ENCODE measurements at regions not wholly inside any gene's neighbourhood (a gene's known extent, or its start where the extent isn't known, plus 50 kb on each side); places are given as distances from the start of the nearest gene placed in this dataset.

DNA sequence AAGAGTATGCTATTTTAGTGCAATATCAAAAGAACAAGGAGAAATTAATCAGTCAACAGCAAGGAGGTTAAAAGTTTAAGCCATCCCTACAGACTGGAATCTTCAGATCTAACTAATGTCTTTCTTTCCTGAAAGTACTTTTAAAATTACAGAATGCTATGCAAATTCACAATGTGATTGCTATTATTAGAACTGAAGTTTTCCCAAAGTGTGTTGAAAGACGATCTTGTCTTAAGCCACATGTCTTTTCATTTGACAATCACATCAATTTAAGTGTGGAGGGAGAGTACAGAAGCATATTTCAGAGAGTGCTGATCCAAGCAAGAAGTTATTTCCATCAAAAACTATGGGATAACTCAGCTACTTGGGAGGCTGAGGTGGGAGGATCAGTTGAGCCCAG is 64.7 kb upstream of the TNIP3 start:
- 43 to 48% methylated on average over 1 of the region's 1 CpG for WGBS, 2 donors
- TF ChIP-seq, protein P1, sequence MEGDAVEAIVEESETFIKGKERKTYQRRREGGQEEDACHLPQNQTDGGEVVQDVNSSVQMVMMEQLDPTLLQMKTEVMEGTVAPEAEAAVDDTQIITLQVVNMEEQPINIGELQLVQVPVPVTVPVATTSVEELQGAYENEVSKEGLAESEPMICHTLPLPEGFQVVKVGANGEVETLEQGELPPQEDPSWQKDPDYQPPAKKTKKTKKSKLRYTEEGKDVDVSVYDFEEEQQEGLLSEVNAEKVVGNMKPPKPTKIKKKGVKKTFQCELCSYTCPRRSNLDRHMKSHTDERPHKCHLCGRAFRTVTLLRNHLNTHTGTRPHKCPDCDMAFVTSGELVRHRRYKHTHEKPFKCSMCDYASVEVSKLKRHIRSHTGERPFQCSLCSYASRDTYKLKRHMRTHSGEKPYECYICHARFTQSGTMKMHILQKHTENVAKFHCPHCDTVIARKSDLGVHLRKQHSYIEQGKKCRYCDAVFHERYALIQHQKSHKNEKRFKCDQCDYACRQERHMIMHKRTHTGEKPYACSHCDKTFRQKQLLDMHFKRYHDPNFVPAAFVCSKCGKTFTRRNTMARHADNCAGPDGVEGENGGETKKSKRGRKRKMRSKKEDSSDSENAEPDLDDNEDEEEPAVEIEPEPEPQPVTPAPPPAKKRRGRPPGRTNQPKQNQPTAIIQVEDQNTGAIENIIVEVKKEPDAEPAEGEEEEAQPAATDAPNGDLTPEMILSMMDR (IDR thresholded peaks at IDR 0.05): no peak
- TF ChIP-seq POLR2A (IDR thresholded peaks at IDR 0.05): no peak
- Histone ChIP-seq H3K4me1 (no peaks in the 10 kb centered on the region), H3K27ac (no peak overlapping the region), H3K4me3 (no peak overlapping the region), H3K36me3 (no peaks in the 10 kb centered on the region), H3K9me3 (no peaks in the 10 kb centered on the region), H3K27me3 (no peaks in the 10 kb centered on the region)
- no peak for DNase-seq
- intact Hi-C loops (cut with DNase I): no loop called here

DNA sequence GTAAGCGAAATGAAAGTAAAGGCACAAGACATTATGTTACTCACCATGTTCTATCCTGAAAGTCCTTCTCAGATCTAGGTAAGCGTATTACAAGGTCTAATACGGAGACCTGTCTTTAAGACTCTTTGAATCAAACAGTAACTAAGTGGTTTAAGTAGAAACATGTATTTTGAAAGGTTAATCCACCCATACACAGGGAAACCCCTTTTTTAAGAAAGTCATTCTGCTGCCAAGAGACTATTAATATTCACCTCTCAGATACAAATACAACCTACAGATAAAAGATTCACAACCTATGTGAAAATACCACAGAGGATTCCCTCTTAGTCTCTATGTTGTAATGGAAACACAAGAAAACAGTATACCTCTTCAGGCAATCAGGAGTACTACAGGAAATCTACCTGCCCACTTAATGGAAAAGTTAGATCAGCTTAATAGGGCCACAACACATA is 63.2 kb upstream of the TNIP3 start:
- TF ChIP-seq, protein P1 (IDR thresholded peaks at IDR 0.05): peak in 2 of 6 experiments; percentile 5 to 29
- no peak for TF ChIP-seq POLR2A (IDR thresholded peaks at IDR 0.05)
- no peak for DNase-seq
- Histone ChIP-seq H3K27ac (peak overlapping the region in 1 of 4 donors; percentile 5), H3K4me1 (no peaks in the 10 kb centered on the region), H3K36me3 (no peaks in the 10 kb centered on the region), H3K9me3 (no peaks in the 10 kb centered on the region), H3K4me3 (peak overlapping the region in 1 of 4 donors; percentile 6), H3K27me3 (no peaks in the 10 kb centered on the region)
- intact Hi-C loops (cut with DNase I): no loop called here
- 62 to 83% methylated on average over 3 of the region's 3 CpGs for WGBS, 2 donors

DNA sequence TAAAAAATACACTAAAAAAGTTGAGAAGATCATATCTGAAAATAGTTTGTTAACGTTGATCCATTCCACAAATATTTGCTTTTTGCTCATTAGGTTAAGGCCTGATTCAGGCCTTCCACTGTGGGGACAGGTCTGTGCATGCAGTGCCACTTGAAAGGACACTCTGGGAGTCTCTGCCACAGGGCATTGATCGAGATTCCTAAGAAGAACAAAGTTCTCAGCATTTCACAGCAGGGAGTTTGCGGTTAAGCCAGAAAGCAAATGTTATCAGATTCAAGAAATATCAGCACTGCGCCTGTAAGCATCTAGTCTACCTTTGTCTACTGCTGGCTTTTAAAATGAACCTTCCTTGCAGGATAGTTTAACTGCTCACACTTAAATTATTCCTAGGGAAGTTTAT is 62.2 kb upstream of the TNIP3 start:
- Histone ChIP-seq H3K9me3 (no peaks in the 10 kb centered on the region), H3K36me3 (no peaks in the 10 kb centered on the region), H3K27me3 (no peaks in the 10 kb centered on the region), H3K27ac (no peak overlapping the region), H3K4me3 (no peak overlapping the region), H3K4me1 (no peaks in the 10 kb centered on the region)
- TF ChIP-seq, protein P1 (IDR thresholded peaks at IDR 0.05): no peak
- no peak for TF ChIP-seq POLR2A (IDR thresholded peaks at IDR 0.05)
- no peak for DNase-seq
- intact Hi-C loops (cut with DNase I): no loop called here
- WGBS, 2 donors: 53 to 68% methylated on average over 4 of the region's 4 CpGs

DNA sequence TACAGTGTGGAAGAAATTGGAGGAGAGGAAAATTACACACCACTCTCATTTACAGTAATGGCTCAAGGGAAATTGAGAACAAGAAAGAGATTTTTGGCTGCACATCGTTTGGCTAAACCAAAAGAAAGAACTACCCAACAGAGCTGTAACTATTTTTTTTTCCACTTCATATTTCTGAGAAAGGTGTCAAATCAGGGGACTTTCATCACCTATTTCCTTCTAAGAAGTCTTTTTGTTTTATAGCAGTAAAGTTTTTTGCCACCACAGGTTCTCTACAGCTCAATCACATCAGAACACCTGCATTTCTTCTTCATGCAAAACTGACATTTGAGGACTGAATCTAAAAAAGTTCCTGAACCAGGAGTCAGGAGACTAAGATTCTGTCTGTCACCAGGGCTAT is 57.5 kb upstream of the TNIP3 start:
- H3K4me3 ChIP-seq: no peak overlapping the region
- intact Hi-C loops (cut with DNase I): no loop called here
- 25 to 47% methylated on average over 1 of the region's 1 CpG for WGBS, 2 donors
- no peaks in the 10 kb centered on the region for H3K9me3 ChIP-seq
- TF ChIP-seq, protein P1 (IDR thresholded peaks at IDR 0.05): no peak
- no peak for TF ChIP-seq POLR2A (IDR thresholded peaks at IDR 0.05)
- H3K27ac ChIP-seq: no peak overlapping the region
- no peaks in the 10 kb centered on the region for H3K36me3 ChIP-seq
- no peak for DNase-seq
- no peaks in the 10 kb centered on the region for H3K4me1 ChIP-seq
- H3K27me3 ChIP-seq: no peaks in the 10 kb centered on the region

DNA sequence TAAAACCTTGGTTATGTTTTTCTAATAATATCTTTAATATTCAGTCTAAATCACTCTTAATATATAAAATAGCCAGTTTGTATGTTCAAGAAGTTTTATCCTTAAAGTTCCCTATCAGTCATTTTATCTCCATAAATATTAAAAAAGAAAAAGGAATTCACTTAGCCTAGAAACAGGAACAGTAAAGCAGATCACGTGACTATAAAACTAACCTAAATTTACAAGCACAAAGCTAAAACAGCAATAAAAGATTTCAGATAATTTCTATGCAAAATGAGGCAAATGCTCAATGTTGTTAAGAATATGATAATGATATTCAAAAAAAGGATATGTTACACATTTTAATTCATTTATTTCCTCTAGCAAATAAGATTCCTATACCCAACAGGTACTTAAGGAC is 57.1 kb upstream of the TNIP3 start:
- Histone ChIP-seq H3K9me3 (no peaks in the 10 kb centered on the region), H3K4me1 (no peaks in the 10 kb centered on the region), H3K27ac (no peak overlapping the region), H3K27me3 (no peaks in the 10 kb centered on the region), H3K36me3 (no peaks in the 10 kb centered on the region), H3K4me3 (no peak overlapping the region)
- TF ChIP-seq, protein P1 (IDR thresholded peaks at IDR 0.05): no peak
- no peak for TF ChIP-seq POLR2A (IDR thresholded peaks at IDR 0.05)
- 72 to 74% methylated on average over 1 of the region's 1 CpG for WGBS, 2 donors
- intact Hi-C loops (cut with DNase I): no loop called here
- DNase-seq: no peak

All from esophagus squamous epithelium (tissue), 5 donors.